ENCODE measurements at regions not wholly inside any gene's neighbourhood (a gene's known extent, or its start where the extent isn't known, plus 50 kb on each side); places are given as distances from the start of the nearest gene placed in this dataset.
"Not testable (repeated sequence)": the region's sequence is repeated elsewhere in the genome, so short reads cannot be mapped to it uniquely, and the experiment has no call there.

DNA sequence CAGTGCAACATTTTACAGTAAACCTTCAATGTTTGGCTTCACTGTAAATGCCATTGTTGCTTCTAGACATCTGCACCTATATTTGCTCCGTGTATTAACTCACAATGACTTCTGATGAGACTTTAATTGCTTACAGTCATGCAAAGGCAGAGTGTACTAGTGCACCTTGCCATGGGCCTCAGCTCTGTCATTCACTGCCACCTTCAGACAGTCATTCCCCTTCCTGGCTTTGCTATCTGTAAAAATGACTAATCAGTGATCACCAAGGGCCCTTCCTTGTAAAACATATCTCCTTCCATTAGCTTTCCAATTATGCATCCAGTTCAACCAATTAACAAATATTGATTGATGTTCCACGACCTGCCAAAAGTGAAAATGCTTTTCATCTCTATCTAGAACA is 120.3 kb downstream of the ARRDC4 start:
- Histone ChIP-seq H3K4me2 (ENCODE audit: unreplicated experiment) (no peak overlapping the region), H4K20me1 (ENCODE audit: insufficient read depth) (no peaks in the 10 kb centered on the region), H3F3A (ENCODE audit: insufficient read depth) (no peaks in the 10 kb centered on the region), H2AFZ (no peak overlapping the region), H3K9ac (no peak overlapping the region), H3K4me1 (ENCODE audit: insufficient read depth) (no peaks in the 10 kb centered on the region), H3K27ac (no peak overlapping the region), H3K36me3 (ENCODE audit: low read depth) (no peaks in the 10 kb centered on the region), H3K9me2 (ENCODE audit: insufficient read depth) (no peaks in the 10 kb centered on the region), H3K27me3 (replicated peaks; ENCODE audit: insufficient read depth) (no peaks in the 10 kb centered on the region), H3K4me3 (no peak overlapping the region), H3K9me3 (ENCODE audit: low read depth) (no peaks in the 10 kb centered on the region), H3K79me2 (ENCODE audit: insufficient read depth) (no peaks in the 10 kb centered on the region)
- in situ Hi-C loops (cut with MboI): loop anchor here (10.0 kb wide), 1 partner anchor 176 kb away; no protein-coding TSS in a partner anchor
- TF ChIP-seq EZH2phosphoT487 (IDR thresholded peaks at IDR 0.05; ENCODE audit: insufficient read depth, low read depth): no peak
- no peak for TF ChIP-seq EZH2 (IDR thresholded peaks at IDR 0.05; ENCODE audit: insufficient read depth, poor library complexity, severe bottlenecking)
- WGBS, 2 experiments (ENCODE audit: low coverage in 1 of 2, low lambda C conversion rate in 2 of 2, missing lambda C conversion rate in 2 of 2): 33 to 57% methylated on average over 2 of the region's 2 CpGs
- no peak for DNase-seq

DNA sequence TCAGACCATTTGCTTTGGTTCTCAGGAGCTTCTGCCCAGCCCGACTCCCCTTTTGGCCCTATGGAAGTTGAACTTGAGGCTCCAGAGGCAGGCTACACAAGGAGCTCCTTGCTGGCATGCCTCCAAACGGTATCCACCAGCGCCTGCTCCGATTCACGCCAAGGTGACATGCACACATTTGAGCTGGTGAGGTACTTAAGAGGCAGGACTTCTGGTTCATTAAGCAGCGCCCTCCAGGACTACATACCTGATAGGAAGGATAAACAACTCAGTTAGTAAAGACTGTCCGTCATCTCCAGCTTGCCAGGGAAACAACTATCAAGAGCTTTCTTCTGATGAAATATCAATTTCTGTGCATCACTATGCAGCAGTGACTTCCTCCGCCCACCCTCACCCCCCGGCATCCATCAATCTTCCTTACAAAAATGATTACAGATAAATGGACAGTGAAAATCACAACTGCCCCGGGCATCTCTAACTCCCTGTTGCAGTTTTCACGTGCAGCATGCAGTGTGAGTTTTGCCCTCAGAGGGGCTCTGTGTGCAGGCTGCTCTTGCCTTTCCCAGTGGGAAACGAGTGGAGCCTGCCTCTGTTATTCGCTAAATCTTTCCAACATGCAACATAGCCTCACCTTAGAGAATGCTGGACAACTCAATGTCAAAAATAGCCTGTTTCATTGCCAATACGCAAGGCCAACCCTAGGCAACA is 122.9 kb downstream of the ARRDC4 start:
- Histone ChIP-seq H3K4me3 (no peak overlapping the region), H3K4me2 (ENCODE audit: unreplicated experiment) (no peak overlapping the region), H4K20me1 (ENCODE audit: insufficient read depth) (no peaks in the 10 kb centered on the region), H3K9me3 (ENCODE audit: low read depth) (no peaks in the 10 kb centered on the region), H3F3A (ENCODE audit: insufficient read depth) (no peaks in the 10 kb centered on the region), H3K36me3 (ENCODE audit: low read depth) (no peaks in the 10 kb centered on the region), H3K27me3 (replicated peaks; ENCODE audit: insufficient read depth) (no peaks in the 10 kb centered on the region), H3K9ac (no peak overlapping the region), H2AFZ (no peak overlapping the region), H3K4me1 (ENCODE audit: insufficient read depth) (no peaks in the 10 kb centered on the region), H3K27ac (no peak overlapping the region), H3K79me2 (ENCODE audit: insufficient read depth) (no peaks in the 10 kb centered on the region), H3K9me2 (ENCODE audit: insufficient read depth) (no peaks in the 10 kb centered on the region)
- no peak for TF ChIP-seq EZH2phosphoT487 (IDR thresholded peaks at IDR 0.05; ENCODE audit: insufficient read depth, low read depth)
- TF ChIP-seq EZH2 (IDR thresholded peaks at IDR 0.05; ENCODE audit: insufficient read depth, poor library complexity, severe bottlenecking): no peak
- in situ Hi-C loops (cut with MboI): loop anchor here (10.0 kb wide), 1 partner anchor 179 kb away; no protein-coding TSS in a partner anchor
- 67 to 71% methylated on average over 14 of the region's 14 CpGs for WGBS, 2 experiments (ENCODE audit: low coverage in 1 of 2, low lambda C conversion rate in 2 of 2, missing lambda C conversion rate in 2 of 2)
- DNase-seq: no peak

DNA sequence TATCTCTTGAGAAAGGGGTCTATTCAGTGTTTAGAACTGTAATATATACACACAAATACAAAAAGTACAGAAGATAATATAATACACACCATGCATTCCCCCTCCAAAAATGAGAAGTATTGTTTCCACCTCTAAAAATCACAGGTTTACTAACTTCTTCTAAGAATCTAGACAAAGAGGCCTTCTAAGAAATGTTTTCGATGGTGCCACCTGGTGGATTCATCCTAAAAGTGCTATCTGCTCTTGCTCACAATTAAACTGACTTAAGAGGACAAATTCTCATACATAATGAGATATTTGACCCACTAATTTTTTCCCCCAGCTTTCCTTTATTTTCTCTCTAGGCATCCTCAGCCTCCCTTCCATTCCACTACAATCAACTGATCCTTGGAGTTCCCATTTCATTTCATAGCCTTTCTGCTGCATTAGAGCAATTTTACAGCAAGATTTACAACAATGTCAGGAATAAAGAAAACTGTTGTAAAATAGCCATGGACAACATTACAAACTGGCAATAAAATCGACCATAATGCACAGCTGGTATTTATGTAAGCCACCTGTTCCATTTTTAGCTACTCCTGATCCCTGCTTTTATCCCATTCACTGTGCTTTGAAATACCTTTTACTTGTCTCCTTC is 124.6 kb downstream of the ARRDC4 start:
- Histone ChIP-seq H2AFZ (no peak overlapping the region), H3K9me3 (ENCODE audit: low read depth) (no peaks in the 10 kb centered on the region), H3K79me2 (ENCODE audit: insufficient read depth) (no peaks in the 10 kb centered on the region), H3K9ac (no peak overlapping the region), H3K9me2 (ENCODE audit: insufficient read depth) (no peaks in the 10 kb centered on the region), H3F3A (ENCODE audit: insufficient read depth) (no peaks in the 10 kb centered on the region), H4K20me1 (ENCODE audit: insufficient read depth) (no peaks in the 10 kb centered on the region), H3K27me3 (replicated peaks; ENCODE audit: insufficient read depth) (no peaks in the 10 kb centered on the region), H3K4me1 (ENCODE audit: insufficient read depth) (no peaks in the 10 kb centered on the region), H3K4me2 (ENCODE audit: unreplicated experiment) (no peak overlapping the region), H3K27ac (no peak overlapping the region), H3K36me3 (ENCODE audit: low read depth) (no peaks in the 10 kb centered on the region), H3K4me3 (no peak overlapping the region)
- 0 to 3% methylated on average over 2 of the region's 2 CpGs for WGBS, 2 experiments (ENCODE audit: low coverage in 1 of 2, low lambda C conversion rate in 2 of 2, missing lambda C conversion rate in 2 of 2)
- in situ Hi-C loops (cut with MboI): loop anchor here (10.0 kb wide), 1 partner anchor 180 kb away; no protein-coding TSS in a partner anchor
- TF ChIP-seq EZH2phosphoT487 (IDR thresholded peaks at IDR 0.05; ENCODE audit: insufficient read depth, low read depth): no peak
- TF ChIP-seq EZH2 (IDR thresholded peaks at IDR 0.05; ENCODE audit: insufficient read depth, poor library complexity, severe bottlenecking): no peak
- DNase-seq: peak; percentile 72

DNA sequence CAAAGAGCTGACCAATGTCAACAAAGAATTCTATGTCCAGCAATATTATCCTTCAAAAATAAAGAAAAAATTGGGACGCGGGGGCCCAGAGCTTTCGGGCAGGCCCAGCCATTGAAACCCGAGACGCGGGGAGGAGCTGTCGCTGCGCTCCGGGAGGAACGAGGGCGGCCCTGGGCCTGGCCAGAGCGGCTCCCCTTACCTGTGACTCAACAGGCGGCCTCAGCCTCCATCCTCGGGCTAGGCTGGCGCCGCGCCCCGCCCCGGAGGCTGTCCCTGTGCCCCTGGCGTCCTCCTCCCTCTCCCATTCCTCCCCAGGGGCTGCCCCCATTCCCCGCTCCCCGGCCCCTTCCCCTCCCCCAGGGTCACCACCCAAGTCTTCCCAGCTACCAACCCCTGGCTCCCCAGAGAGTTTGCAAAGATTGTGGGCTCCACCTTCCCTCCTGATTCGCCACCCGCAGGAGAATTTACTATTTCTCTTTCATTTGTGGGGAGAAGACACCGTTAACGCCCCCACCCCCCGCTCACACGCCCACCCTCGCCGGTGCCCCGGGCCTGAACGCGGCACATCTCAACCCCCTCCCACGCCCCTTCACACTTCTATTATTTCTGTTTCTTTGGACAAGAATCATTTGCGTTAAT is 127.9 kb downstream of the ARRDC4 start:
- H3K9me2 ChIP-seq (ENCODE audit: insufficient read depth); H3K4me1 ChIP-seq (ENCODE audit: insufficient read depth); H3K36me3 ChIP-seq (ENCODE audit: low read depth); H3K79me2 ChIP-seq (ENCODE audit: insufficient read depth); H3K4me3 ChIP-seq; H2AFZ ChIP-seq; H3K9me3 ChIP-seq (ENCODE audit: low read depth); DNase-seq; H3F3A ChIP-seq (ENCODE audit: insufficient read depth); H3K4me2 ChIP-seq (ENCODE audit: unreplicated experiment); H3K27ac ChIP-seq; H3K9ac ChIP-seq; H4K20me1 ChIP-seq (ENCODE audit: insufficient read depth); H3K27me3 ChIP-seq (replicated peaks; ENCODE audit: insufficient read depth): not testable (repeated sequence)
- WGBS, 2 experiments (ENCODE audit: low coverage in 1 of 2, low lambda C conversion rate in 2 of 2, missing lambda C conversion rate in 2 of 2): 52% methylated on average over 21 to 28 of the region's 35 CpGs
- in situ Hi-C loops (cut with MboI): loop anchor here (10.0 kb wide), 1 partner anchor 184 kb away; no protein-coding TSS in a partner anchor

DNA sequence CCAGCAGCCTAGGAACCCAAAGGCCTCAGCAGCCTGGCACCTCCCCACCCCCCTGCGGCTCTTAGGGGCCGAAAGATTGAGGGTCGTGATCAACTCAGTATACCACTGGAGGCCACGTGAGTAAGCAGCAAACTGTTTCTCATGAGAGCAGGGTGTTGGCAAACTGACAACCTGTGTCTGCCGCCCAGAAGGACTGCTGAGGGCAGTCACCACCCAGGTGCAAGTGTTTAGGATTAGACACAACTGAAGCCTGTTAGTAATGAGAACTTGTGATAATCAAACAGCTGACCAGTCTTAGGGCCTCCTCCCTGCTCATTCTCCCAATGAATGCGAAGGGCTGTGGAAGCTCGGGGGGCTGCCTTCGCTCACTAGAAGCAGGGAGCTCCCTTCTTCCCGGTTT is 128.8 kb downstream of the ARRDC4 start:
- not testable (repeated sequence) for DNase-seq; H3K36me3 ChIP-seq (ENCODE audit: low read depth); H3F3A ChIP-seq (ENCODE audit: insufficient read depth); H3K9me3 ChIP-seq (ENCODE audit: low read depth); H3K4me2 ChIP-seq (ENCODE audit: unreplicated experiment); H4K20me1 ChIP-seq (ENCODE audit: insufficient read depth); H3K9ac ChIP-seq; H3K27ac ChIP-seq; H2AFZ ChIP-seq; H3K4me1 ChIP-seq (ENCODE audit: insufficient read depth); H3K27me3 ChIP-seq (replicated peaks; ENCODE audit: insufficient read depth); H3K9me2 ChIP-seq (ENCODE audit: insufficient read depth); H3K79me2 ChIP-seq (ENCODE audit: insufficient read depth); H3K4me3 ChIP-seq
- in situ Hi-C loops (cut with MboI): loop anchor here (10.0 kb wide), 1 partner anchor 185 kb away; no protein-coding TSS in a partner anchor
- 59 to 78% methylated on average over 2 to 4 of the region's 9 CpGs for WGBS, 2 experiments (ENCODE audit: low coverage in 1 of 2, low lambda C conversion rate in 2 of 2, missing lambda C conversion rate in 2 of 2)

DNA sequence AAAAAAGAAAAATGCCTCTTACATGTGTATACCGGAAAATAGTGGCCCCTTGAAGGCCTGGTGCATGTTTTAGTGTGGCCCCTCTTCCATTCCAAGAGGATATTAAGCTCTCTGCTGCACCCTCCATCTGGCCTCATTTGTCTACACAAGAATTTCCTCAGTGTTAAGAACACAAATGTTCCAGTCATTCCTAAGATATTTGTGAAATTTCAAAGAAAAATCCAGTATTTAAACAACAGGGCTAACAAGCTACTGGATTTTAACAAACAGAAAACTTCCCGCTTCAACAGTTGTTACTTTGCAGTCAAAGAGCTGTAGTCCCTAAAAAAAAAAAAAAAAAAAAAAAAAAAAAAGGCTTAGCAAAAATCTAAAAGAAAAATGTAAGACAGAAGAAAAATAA is 137.5 kb downstream of the ARRDC4 start:
- H3K36me3 ChIP-seq (ENCODE audit: low read depth); H4K20me1 ChIP-seq (ENCODE audit: insufficient read depth); H3K79me2 ChIP-seq (ENCODE audit: insufficient read depth); H3F3A ChIP-seq (ENCODE audit: insufficient read depth); H3K4me1 ChIP-seq (ENCODE audit: insufficient read depth); H3K9me3 ChIP-seq (ENCODE audit: low read depth); H3K4me3 ChIP-seq; H2AFZ ChIP-seq; DNase-seq; H3K27me3 ChIP-seq (replicated peaks; ENCODE audit: insufficient read depth); H3K9ac ChIP-seq; H3K27ac ChIP-seq; H3K9me2 ChIP-seq (ENCODE audit: insufficient read depth); in situ Hi-C loops (cut with MboI); H3K4me2 ChIP-seq (ENCODE audit: unreplicated experiment): not testable (repeated sequence)
- 53 to 61% methylated on average over 2 of the region's 2 CpGs for WGBS, 2 experiments (ENCODE audit: low coverage in 1 of 2, low lambda C conversion rate in 2 of 2, missing lambda C conversion rate in 2 of 2)
